ENCODE measurements at regions not wholly inside any gene's neighbourhood (a gene's known extent, or its start where the extent isn't known, plus 50 kb on each side); places are given as distances from the start of the nearest gene placed in this dataset.

GRCh38 chr5:27701931-27702903 lies 663.8 kb upstream of the CDH9 start:
- TF ChIP-seq CTCF (IDR thresholded peaks at IDR 0.05; ENCODE audit: low read depth, low read length) (no peak), EZH2phosphoT487 (IDR thresholded peaks at IDR 0.05; ENCODE audit: low read depth) (no peak)

All from OCI-LY3 (cell line).